Hematopoietic multipotent progenitor cell treated with erythropoietin and hydrocortisone succinate and interleukin-3 and kit ligand, for 15 days (in vitro differentiated cells): ENCODE measurements at regions not wholly inside any gene's neighbourhood (a gene's known extent, or its start where the extent isn't known, plus 50 kb on each side); places are given as distances from the start of the nearest gene placed in this dataset.
A peak's percentile ranks its signal among the peaks of the same experiment; 100 is the strongest.
"Not testable (repeated sequence)": the region's sequence is repeated elsewhere in the genome, so short reads cannot be mapped to it uniquely, and the experiment has no call there.

Source experiments
- DNase-seq: peaks from one replicate; pipeline ENCODE4 v3.0.0-alpha.2; 2015; ENCODE audit warnings: low spot score

DNA sequence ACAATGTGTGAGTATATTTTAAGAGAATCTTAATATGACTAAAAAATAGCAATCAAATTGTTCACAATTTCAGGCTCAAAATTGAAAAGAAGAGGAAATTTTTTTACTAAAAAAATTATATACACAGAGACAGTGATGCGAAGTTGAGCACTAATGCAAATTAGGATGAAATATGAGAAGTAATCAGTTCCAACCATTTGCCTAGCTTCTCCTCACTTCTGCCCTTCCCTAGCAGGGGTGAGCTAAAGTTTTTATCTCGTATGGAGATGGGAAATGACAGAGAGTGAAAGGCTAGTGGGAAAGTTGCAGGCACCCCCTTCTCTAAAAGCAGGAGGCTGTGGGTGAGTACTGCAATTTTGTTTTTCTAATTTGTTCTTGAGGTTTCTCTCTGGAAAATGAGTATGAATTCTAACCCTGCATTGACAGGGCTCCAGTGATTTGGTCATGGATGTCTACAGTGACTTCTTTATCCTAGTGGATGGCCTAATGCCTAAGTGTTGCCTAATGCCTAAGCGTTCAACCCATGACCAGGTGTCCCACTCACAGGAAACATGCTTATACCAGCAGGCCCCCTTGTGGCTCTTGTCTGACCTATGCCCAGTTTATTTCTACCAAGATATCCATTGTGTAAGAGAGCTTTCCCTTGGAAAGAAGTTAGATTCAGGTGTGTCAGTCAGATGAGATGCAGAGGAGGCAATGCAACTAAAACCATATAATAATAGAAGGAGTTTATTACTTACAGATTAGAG is 78.0 kb upstream of the HNMT start:
- DNase-seq: no peak

- DNase-seq: no peak
Observed at GRCh38 chr2:137888845-137889244, 75.4 kb upstream of the HNMT start.

GRCh38 chr2:137892739-137893138 is 71.5 kb upstream of the HNMT start:
- no peak for DNase-seq

DNA sequence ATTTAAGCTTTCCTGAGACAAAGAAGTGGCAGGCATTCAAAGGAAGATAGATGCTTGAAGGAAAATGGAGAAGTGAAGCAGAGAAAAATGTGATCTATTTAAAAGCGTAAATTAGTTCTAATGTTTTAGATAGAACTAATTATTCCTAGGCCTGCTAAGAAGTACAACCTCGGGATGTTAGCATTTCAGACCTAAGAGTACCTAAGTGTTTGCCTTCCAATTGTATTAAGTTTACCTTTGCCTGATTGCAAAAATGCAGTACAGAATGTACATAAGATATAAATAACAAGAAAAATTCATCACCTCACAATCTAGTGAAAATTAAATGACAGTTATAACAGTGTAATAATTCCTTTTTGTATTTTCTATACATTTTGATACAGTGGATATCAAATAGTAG is 71.1 kb upstream of the HNMT start:
- no peak for DNase-seq

GRCh38 chr2:137896467-137896866 is 67.8 kb upstream of the HNMT start:
- no peak for DNase-seq

GRCh38 chr2:137897082-137897481 is 67.2 kb upstream of the HNMT start:
- no peak for DNase-seq

GRCh38 chr2:137900421-137901141 is 63.7 kb upstream of the HNMT start:
- no peak for DNase-seq

- DNase-seq: peak; percentile 4
Observed at GRCh38 chr2:137910641-137911040, 53.6 kb upstream of the HNMT start.

- no peak for DNase-seq
Observed at GRCh38 chr2:137912371-137912770, 51.9 kb upstream of the HNMT start.

DNA sequence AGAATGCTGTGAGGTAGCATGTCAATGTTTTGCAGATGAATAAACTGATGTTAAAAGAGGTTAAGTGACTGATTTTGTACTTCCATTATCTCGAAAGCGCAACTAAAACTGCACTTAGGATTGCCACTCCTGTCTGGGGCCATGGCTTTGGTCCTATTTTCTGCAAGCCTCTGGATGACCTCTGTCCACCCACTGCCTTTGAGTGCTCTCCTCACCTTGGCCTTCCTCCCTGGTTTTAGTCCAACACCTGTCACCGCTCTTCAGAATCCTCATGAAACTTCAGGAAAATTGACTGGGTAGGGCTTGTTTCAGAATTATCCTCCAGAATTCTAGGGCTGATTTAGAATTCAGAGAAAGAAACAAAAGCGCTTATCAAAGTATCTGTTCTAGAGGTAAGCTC is 51.1 kb upstream of the HNMT start:
- no peak for DNase-seq

GRCh38 chr2:137913648-137914047 is 50.6 kb upstream of the HNMT start:
- not testable (repeated sequence) for DNase-seq
